Stimulated activated CD4-positive, alpha-beta T cell treated with anti-CD3 and anti-CD28 coated beads, Interleukin-15, amount 100 ng/mL, for 48 hours (primary cell): ENCODE measurements at regions not wholly inside any gene's neighbourhood (a gene's known extent, or its start where the extent isn't known, plus 50 kb on each side); places are given as distances from the start of the nearest gene placed in this dataset.

Experiments used
- DNase-seq, 2 donors: peaks; one replicate each; pipeline ENCODE4 v3.0.0-alpha.2; 2020; ENCODE audit warnings: low read depth in 2 of 2

GRCh38 chr12:130258863-130259262 is 78.8 kb upstream of the PIWIL1 start:
- DNase-seq = no peak

GRCh38 chr12:130263025-130263424 is 74.7 kb upstream of the PIWIL1 start:
- no peak for DNase-seq

- DNase-seq = no peak
Observed at GRCh38 chr12:130263996-130264395, 73.7 kb upstream of the PIWIL1 start.

DNA sequence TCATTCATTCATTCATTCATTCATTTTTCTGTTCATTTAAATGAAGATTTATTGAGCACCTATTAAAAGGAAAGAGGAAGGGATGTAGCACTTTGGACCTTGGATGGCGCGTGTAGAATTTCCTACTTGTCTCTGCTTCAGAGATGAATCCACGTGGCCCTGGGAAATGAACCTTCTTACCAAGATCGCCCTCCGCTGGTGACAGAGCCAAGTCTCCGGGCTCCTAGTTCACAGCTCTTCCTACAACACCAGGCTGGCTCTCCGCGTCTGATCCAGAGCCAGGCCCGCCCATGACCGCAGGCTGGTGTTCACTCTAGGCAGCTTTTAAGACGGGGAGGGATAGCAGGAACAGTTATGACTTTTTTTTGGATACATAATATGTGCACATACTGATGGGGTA is 70.9 kb upstream of the PIWIL1 start:
- no peak for DNase-seq

DNA sequence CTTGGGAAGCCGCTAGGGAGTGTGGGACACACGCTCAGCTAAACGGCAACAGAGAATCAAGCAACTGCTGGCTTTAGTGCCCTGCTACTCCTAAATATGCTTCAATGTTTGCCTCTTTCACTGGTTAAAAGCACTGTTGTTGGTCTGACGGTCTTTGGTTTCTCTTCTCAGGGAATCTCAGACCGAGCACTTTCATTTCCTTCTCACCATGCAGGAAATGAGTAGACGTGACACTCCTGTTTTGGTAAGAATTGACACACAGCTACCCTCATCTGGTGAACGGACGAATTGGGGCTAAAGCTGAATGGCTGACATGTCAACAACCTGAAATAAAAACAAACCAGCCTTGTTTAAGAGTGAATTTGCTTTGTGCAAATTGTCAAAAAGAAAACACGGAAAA is 57.5 kb upstream of the PIWIL1 start:
- DNase-seq = no peak

GRCh38 chr12:130280742-130281141 is 56.9 kb upstream of the PIWIL1 start:
- DNase-seq = no peak

DNA sequence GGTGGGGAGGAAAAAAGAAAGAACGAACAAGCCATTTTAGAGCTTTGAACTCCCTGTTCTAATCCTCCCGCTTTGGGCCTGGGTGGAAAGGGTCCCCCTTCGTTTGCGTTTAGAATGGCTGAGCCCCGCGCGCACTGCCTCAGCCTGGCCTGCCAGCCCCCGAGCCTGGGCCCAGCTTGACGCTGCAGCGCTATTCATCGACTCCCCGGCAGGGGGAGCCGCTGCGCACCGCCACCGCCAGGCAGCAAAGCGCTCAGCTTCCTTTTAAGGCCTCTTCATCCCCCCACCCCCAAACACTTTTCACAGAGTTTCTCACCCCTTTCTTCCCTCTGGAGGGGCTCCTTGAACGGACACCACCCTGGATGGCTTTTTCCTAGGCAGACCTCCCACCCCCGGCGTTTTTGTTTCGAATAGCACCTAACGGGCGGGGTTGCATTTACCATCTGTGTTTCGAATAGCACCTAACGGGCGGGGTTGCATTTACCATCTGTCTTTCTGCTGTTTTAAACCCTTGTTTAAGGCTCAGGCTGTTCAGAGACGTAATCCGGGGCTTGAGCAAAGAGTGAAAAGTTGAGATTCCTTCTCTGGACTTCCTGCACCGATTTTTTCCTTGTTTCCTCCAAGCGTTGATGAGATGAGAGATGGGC is 56.4 kb upstream of the PIWIL1 start:
- peak; percentile 5 to 38 for DNase-seq

GRCh38 chr12:130286041-130286440 is 51.6 kb upstream of the PIWIL1 start:
- no peak for DNase-seq

- DNase-seq = no peak
Observed at GRCh38 chr12:130286741-130287440, 50.8 kb upstream of the PIWIL1 start.
